Endothelial cell of umbilical vein (primary cell): ENCODE measurements at regions not wholly inside any gene's neighbourhood (a gene's known extent, or its start where the extent isn't known, plus 50 kb on each side); places are given as distances from the start of the nearest gene placed in this dataset.

ENCODE experiments used
- BruUV-seq: library from RNA; stranded (reverse); fragments of 400-500 nt; replicated peaks from 2 replicates; lab custom pipeline; 2021; lab: Mats Ljungman, UMichigan
- CTCF ChIA-PET: fragments of 300-600, 350-600 bp; sonication (Branson Sonifier 250); formaldehyde crosslinking; loops from one replicate; lab custom pipeline; 2021; ENCODE audit warnings: antibody characterized with exemption, inconsistent platforms; lab: Charles Lee
- POLR2A ChIA-PET: fragments of 300-600, 350-600 bp; sonication (Branson Sonifier 250); formaldehyde crosslinking; loops from one replicate; lab custom pipeline; 2021; ENCODE audit warnings: antibody characterized with exemption, inconsistent platforms; lab: Charles Lee
- DNase-seq: peaks from one replicate; pipeline ENCODE4 v3.0.0-alpha.2; 2011; ENCODE audit warnings: low read depth, low spot score
- FAIRE-seq: peaks from 2 replicates; lab custom pipeline; 2011; peaks lifted over from hg19 to GRCh38; lab: Jason Lieb, UNC
- H2AFZ ChIP-seq: 2 replicates; pipeline ENCODE4 v1.6.0; 2012; ENCODE audit warnings: low read depth, low read length, control low read depth, inconsistent platforms
- H3K27ac ChIP-seq: 2 replicates; pipeline ENCODE4 v1.5.1; 2011; ENCODE audit warnings: low read depth, mild to moderate bottlenecking, control low read depth, low read length, moderate library complexity; ENCODE audit not compliant: insufficient read depth
- H3K27me3 ChIP-seq, 2 experiments: 2 replicates each; pipeline versions ENCODE4 v1.6.0 to v1.6.1; 2011; ENCODE audit warnings: low read length in 2 of 2, mixed read lengths in 1 of 2; ENCODE audit not compliant: control insufficient read depth in 2 of 2, insufficient read depth in 2 of 2
- H3K36me3 ChIP-seq, 2 experiments: 2 replicates in 1 of 2; 3 replicates in 1 of 2; pipeline ENCODE4 v1.5.1; 2011; ENCODE audit warnings: low read length in 2 of 2, mild to moderate bottlenecking in 1 of 2, moderate library complexity in 1 of 2; ENCODE audit not compliant: control insufficient read depth in 2 of 2, insufficient read depth in 2 of 2; ENCODE audit errors: extremely low read depth in 1 of 2
- H3K4me1 ChIP-seq: 3 replicates; pipeline ENCODE4 v1.5.1; 2011; ENCODE audit warnings: mild to moderate bottlenecking, low read length; ENCODE audit not compliant: control insufficient read depth, insufficient read depth; ENCODE audit errors: extremely low read depth
- H3K4me2 ChIP-seq: 2 replicates; pipeline ENCODE4 v1.6.1; 2011; ENCODE audit warnings: low read length, control low read depth, mixed read lengths; ENCODE audit not compliant: insufficient read depth
- H3K4me3 ChIP-seq, 3 experiments: fragments of 200-600 bp in 1 of 3; sonication (generic), shearing (Covaris generic) in 1 of 3; replicated peaks in 1 of 3; 2 replicates each; pipeline ENCODE4 v1.5.1; 2011 to 2016; ENCODE audit warnings: control low read depth in 3 of 3, low read length in 3 of 3, mild to moderate bottlenecking in 2 of 3, inconsistent platforms in 1 of 3, low read depth in 1 of 3, moderate library complexity in 1 of 3; ENCODE audit not compliant: insufficient read depth in 1 of 3
- H3K79me2 ChIP-seq: 2 replicates; pipeline ENCODE4 v1.6.0; 2012; ENCODE audit warnings: low read length, inconsistent platforms; ENCODE audit not compliant: control insufficient read depth, insufficient read depth
- H3K9ac ChIP-seq: replicated peaks from 2 replicates; pipeline ENCODE3; 2011; ENCODE audit warnings: low read length, control low read depth; ENCODE audit not compliant: insufficient read depth; ENCODE audit errors: extremely low read depth
- H3K9me1 ChIP-seq: replicated peaks from 3 replicates; pipeline ENCODE4 v1.6.0; 2011; ENCODE audit warnings: mild to moderate bottlenecking, low read length; ENCODE audit not compliant: control insufficient read depth, insufficient read depth; ENCODE audit errors: extremely low read depth
- H3K9me3 ChIP-seq: replicated peaks from 2 replicates; pipeline ENCODE4 v1.5.1; 2012; ENCODE audit warnings: low read length, inconsistent platforms; ENCODE audit not compliant: control insufficient read depth, insufficient read depth
- H4K20me1 ChIP-seq: replicated peaks from 2 replicates; pipeline ENCODE3; 2011; ENCODE audit warnings: mild to moderate bottlenecking, low read length; ENCODE audit not compliant: control insufficient read depth, insufficient read depth; ENCODE audit errors: extremely low read depth
- CTCF ChIP-seq, 2 donors: IDR thresholded peaks; 1 replicate in 1 of 2; 2 replicates in 1 of 2; pipeline ENCODE4 v1.5.1; 2011; ENCODE audit warnings: low read length in 2 of 2, mild to moderate bottlenecking in 2 of 2, moderate library complexity in 2 of 2, control low read depth in 1 of 2, inconsistent platforms in 1 of 2, low read depth in 1 of 2; ENCODE audit not compliant: insufficient read depth in 1 of 2; ENCODE audit errors: extremely low read depth in 1 of 2
- EZH2 ChIP-seq: IDR thresholded peaks from 2 replicates; pipeline ENCODE4 v1.6.1; 2012; ENCODE audit warnings: borderline replicate concordance, low read depth, mild to moderate bottlenecking, moderate library complexity, low read length, inconsistent platforms; ENCODE audit not compliant: severe bottlenecking
- FOS ChIP-seq: IDR thresholded peaks from 2 replicates; pipeline ENCODE4 v1.6.1; 2011; ENCODE audit warnings: mild to moderate bottlenecking, low read length, moderate library complexity, borderline replicate concordance; ENCODE audit not compliant: insufficient read depth
- GATA2 ChIP-seq: IDR thresholded peaks from 2 replicates; pipeline ENCODE4 v1.7.0; 2011; ENCODE audit warnings: low read depth, mild to moderate bottlenecking, moderate library complexity, mixed read lengths, low read length; ENCODE audit not compliant: insufficient read length, insufficient read depth
- JUN ChIP-seq: IDR thresholded peaks from 2 replicates; pipeline ENCODE4 v1.6.1; 2011; ENCODE audit warnings: borderline replicate concordance, low read depth; ENCODE audit not compliant: insufficient read length, insufficient read depth
- MAX ChIP-seq: IDR thresholded peaks from 2 replicates; pipeline ENCODE4 v1.6.1; 2011; ENCODE audit not compliant: insufficient read depth, insufficient read length
- MYC ChIP-seq: IDR thresholded peaks from one replicate; pipeline ENCODE4 v1.6.1; 2011; ENCODE audit warnings: mild to moderate bottlenecking, low read depth, low read length
- POLR2A ChIP-seq: IDR thresholded peaks from 2 replicates; pipeline ENCODE4 v1.6.1; 2012; ENCODE audit warnings: low read depth, mild to moderate bottlenecking, control low read depth, low read length
- POLR2AphosphoS5 ChIP-seq: IDR thresholded peaks from 2 replicates; pipeline ENCODE4 v1.6.1; 2012; ENCODE audit warnings: low read depth, mild to moderate bottlenecking, control low read depth, low read length, moderate library complexity; ENCODE audit not compliant: insufficient read depth
- dilution Hi-C: fragments of 300-500 bp; cut with MboI; formaldehyde crosslinking; loops from one replicate; pipeline ENCODE4 v1.15.0; 2019; ENCODE audit warnings: low sequenced_read_pairs; ENCODE audit not compliant: extremely low pct_ligation_motif_present
- intact Hi-C: fragments of 100-400 bp; cut with micrococcal nuclease; formaldehyde crosslinking; loops from one replicate; pipeline ENCODE4 v1.10.0; 2022

- BruUV-seq, result no TSS peak
- CTCF ChIA-PET, result no interaction called here
- intact Hi-C loops, result no loop called here
These were observed 109.4 kb downstream of the GYPC start for GRCh38 chr2:126765395-126765794.

More at GRCh38 chr2:126765395-126765794, 109.4 kb downstream of the GYPC start:
- no peak for FAIRE-seq
- Histone ChIP-seq H3K79me2 (no peaks in the 10 kb centered on the region), H3K9me3 (no peaks in the 10 kb centered on the region), H3K36me3 (no peaks in the 10 kb centered on the region), H3K9ac (no peak overlapping the region), H3K27me3 (no peaks in the 10 kb centered on the region), H3K4me2 (no peak overlapping the region), H3K4me1 (no peaks in the 10 kb centered on the region), H4K20me1 (no peaks in the 10 kb centered on the region), H3K27ac (no peak overlapping the region), H2AFZ (no peak overlapping the region), H3K9me1 (no peaks in the 10 kb centered on the region), H3K4me3 (no peak overlapping the region)
- dilution Hi-C loops, result no loop called here
- TF ChIP-seq MYC, result no peak
- TF ChIP-seq POLR2A, result no peak
- no peak for TF ChIP-seq FOS
- TF ChIP-seq POLR2AphosphoS5, result no peak
- no peak for TF ChIP-seq JUN
- no peak for TF ChIP-seq MAX
- no peak for TF ChIP-seq CTCF (IDR thresholded peaks at IDR 0.05; ENCODE audit: extremely low read depth in 1 of 2, insufficient read depth in 1 of 2, low read depth in 1 of 2, low read length in 2 of 2)
- no peak for TF ChIP-seq GATA2
- TF ChIP-seq EZH2, result no peak
- no peak for DNase-seq
- POLR2A ChIA-PET, result no interaction called here
